ENCODE measurements at regions not wholly inside any gene's neighbourhood (a gene's known extent, or its start where the extent isn't known, plus 50 kb on each side); places are given as distances from the start of the nearest gene placed in this dataset.

DNA sequence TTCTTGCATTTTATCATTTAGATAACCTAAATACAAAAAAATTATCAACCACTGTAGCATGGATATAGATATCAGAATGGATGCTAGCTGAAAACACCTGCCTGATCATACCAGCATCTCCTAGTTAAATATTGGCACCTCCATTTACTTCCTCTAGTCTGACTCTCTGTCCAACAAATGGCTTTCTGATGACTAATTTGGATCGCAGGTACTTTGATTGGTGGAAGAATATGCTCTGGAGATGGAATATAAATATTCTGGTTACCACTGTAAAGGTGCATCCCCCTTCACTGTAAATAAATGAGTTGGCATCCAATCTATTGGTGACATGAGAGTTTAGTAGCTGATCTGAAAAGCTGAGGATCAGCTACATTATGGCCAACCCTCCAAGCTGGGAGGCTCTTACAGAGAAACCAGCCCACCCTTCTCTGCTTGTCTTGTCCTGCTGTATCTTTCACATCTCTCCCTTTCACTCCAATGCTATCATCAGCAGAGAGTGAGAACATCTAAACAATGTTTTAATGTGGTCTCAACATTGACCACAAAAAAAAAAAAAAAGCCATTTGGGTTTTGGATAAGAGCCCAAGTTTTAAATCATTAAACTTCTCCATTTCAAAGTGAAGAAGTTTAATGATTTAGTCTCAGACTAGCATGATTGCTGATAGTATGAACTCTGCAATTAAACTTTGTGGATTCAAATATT, 90.5 kb downstream of the PMAIP1 start:
- Histone ChIP-seq H3K4me1 (no peaks in the 10 kb centered on the region), H3K27ac (no peak overlapping the region), H3K4me3 (no peak overlapping the region), H3K9me3 (no peaks in the 10 kb centered on the region), H3K27me3 (no peaks in the 10 kb centered on the region), H3K36me3 (no peaks in the 10 kb centered on the region)
- TF ChIP-seq, protein P1, sequence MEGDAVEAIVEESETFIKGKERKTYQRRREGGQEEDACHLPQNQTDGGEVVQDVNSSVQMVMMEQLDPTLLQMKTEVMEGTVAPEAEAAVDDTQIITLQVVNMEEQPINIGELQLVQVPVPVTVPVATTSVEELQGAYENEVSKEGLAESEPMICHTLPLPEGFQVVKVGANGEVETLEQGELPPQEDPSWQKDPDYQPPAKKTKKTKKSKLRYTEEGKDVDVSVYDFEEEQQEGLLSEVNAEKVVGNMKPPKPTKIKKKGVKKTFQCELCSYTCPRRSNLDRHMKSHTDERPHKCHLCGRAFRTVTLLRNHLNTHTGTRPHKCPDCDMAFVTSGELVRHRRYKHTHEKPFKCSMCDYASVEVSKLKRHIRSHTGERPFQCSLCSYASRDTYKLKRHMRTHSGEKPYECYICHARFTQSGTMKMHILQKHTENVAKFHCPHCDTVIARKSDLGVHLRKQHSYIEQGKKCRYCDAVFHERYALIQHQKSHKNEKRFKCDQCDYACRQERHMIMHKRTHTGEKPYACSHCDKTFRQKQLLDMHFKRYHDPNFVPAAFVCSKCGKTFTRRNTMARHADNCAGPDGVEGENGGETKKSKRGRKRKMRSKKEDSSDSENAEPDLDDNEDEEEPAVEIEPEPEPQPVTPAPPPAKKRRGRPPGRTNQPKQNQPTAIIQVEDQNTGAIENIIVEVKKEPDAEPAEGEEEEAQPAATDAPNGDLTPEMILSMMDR (IDR thresholded peaks at IDR 0.05), result no peak
- no peak for DNase-seq (ENCODE audit: low spot score)

GRCh38 chr18:59988098-59988706, 88.4 kb downstream of the PMAIP1 start:
- H3K4me3 ChIP-seq, result no peak overlapping the region
- no peak for DNase-seq (ENCODE audit: low spot score)
- no peak overlapping the region for H3K27ac ChIP-seq
- no peaks in the 10 kb centered on the region for H3K9me3 ChIP-seq
- TF ChIP-seq, protein P1 (IDR thresholded peaks at IDR 0.05), result peak; percentile 84 to 90
- no peaks in the 10 kb centered on the region for H3K27me3 ChIP-seq
- no peaks in the 10 kb centered on the region for H3K36me3 ChIP-seq
- no peaks in the 10 kb centered on the region for H3K4me1 ChIP-seq

- TF ChIP-seq, protein P1 (IDR thresholded peaks at IDR 0.05), result no peak
- Histone ChIP-seq H3K4me3 (no peak overlapping the region), H3K4me1 (no peaks in the 10 kb centered on the region), H3K9me3 (no peaks in the 10 kb centered on the region), H3K27ac (no peak overlapping the region), H3K36me3 (no peaks in the 10 kb centered on the region), H3K27me3 (no peaks in the 10 kb centered on the region)
- no peak for DNase-seq (ENCODE audit: low spot score)
These were observed 87.3 kb downstream of the PMAIP1 start for GRCh38 chr18:59987102-59987501.

- DNase-seq (ENCODE audit: low spot score), result no peak
- TF ChIP-seq, protein P1 (IDR thresholded peaks at IDR 0.05), result no peak
- Histone ChIP-seq H3K4me1 (no peaks in the 10 kb centered on the region), H3K36me3 (no peaks in the 10 kb centered on the region), H3K4me3 (no peak overlapping the region), H3K9me3 (no peaks in the 10 kb centered on the region), H3K27ac (no peak overlapping the region), H3K27me3 (no peaks in the 10 kb centered on the region)
These were observed 86.3 kb downstream of the PMAIP1 start for GRCh38 chr18:59986139-59986538.

DNA sequence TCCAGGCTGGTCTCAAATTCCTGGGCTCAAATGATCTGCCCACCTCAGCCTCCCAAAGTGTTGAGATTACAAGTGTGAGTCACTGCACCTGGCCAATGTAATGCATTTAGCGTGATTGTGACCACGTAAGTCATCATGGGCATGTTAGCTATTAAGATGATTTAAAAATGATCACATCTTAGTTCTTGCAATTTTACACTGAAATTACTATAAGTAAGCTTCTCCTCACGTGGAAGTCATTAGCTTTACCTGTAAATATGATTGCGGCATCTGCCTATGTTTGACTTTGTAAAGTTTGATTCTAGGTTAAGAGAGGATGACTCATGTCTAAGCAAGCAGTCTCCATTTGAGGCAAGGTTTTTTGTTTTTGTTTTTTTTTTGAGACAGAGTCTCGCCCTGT, 85.5 kb downstream of the PMAIP1 start:
- TF ChIP-seq, protein P1 (IDR thresholded peaks at IDR 0.05), result no peak
- Histone ChIP-seq H3K36me3 (no peaks in the 10 kb centered on the region), H3K27me3 (no peaks in the 10 kb centered on the region), H3K4me1 (no peaks in the 10 kb centered on the region), H3K27ac (no peak overlapping the region), H3K9me3 (no peaks in the 10 kb centered on the region), H3K4me3 (no peak overlapping the region)
- no peak for DNase-seq (ENCODE audit: low spot score)
